Lung (tissue), 11 donors: ENCODE measurements at regions not wholly inside any gene's neighbourhood (a gene's known extent, or its start where the extent isn't known, plus 50 kb on each side); places are given as distances from the start of the nearest gene placed in this dataset.
"Not testable (repeated sequence)": the region's sequence is repeated elsewhere in the genome, so short reads cannot be mapped to it uniquely, and the experiment has no call there.

Experiments
- ATAC-seq: fragments of 200-7000 bp; cut with Tn5 transposase; one replicate; pipeline ENCODE4 v1.9.1; 2020; ENCODE audit warnings: moderate number of reproducible peaks; ENCODE audit not compliant: insufficient read depth, low FRiP score
- DNase-seq, 3 donors: peaks; one replicate each; pipeline ENCODE4 v3.0.0-alpha.2; 2013 to 2017
- H3K27ac ChIP-seq, 2 donors: one replicate each; pipeline ENCODE4 v1.5.1; 2013; ENCODE audit warnings: mild to moderate bottlenecking in 2 of 2, moderate library complexity in 2 of 2, control low read depth in 1 of 2, inconsistent platforms in 1 of 2, low read depth in 1 of 2, low read length in 1 of 2
- H3K27me3 ChIP-seq, 3 donors: one replicate each; pipeline ENCODE4 v1.5.1; 2013; ENCODE audit warnings: low read length in 2 of 3; ENCODE audit not compliant: control insufficient read depth in 3 of 3, insufficient read depth in 3 of 3
- H3K36me3 ChIP-seq, 4 donors: one replicate each; pipeline ENCODE4 v1.5.1; 2013; ENCODE audit warnings: low read length in 4 of 4, mild to moderate bottlenecking in 1 of 4, moderate library complexity in 1 of 4; ENCODE audit not compliant: control insufficient read depth in 4 of 4, insufficient read depth in 4 of 4
- H3K4me1 ChIP-seq, 5 donors: one replicate each; pipeline ENCODE4 v1.5.1; 2013; ENCODE audit warnings: low read length in 5 of 5, mild to moderate bottlenecking in 2 of 5, moderate library complexity in 1 of 5; ENCODE audit not compliant: control insufficient read depth in 5 of 5, insufficient read depth in 5 of 5
- H3K4me3 ChIP-seq: one replicate; pipeline ENCODE4 v1.5.1; 2013; ENCODE audit warnings: mild to moderate bottlenecking, control low read depth, moderate library complexity
- H3K9ac ChIP-seq, 2 donors: one replicate each; pipeline ENCODE4 v1.5.1; 2013; ENCODE audit warnings: low read length in 2 of 2, control low read depth in 1 of 2; ENCODE audit not compliant: insufficient read depth in 1 of 2
- H3K9me3 ChIP-seq, 4 donors: one replicate each; pipeline ENCODE4 v1.5.1; 2013; ENCODE audit warnings: low read length in 3 of 4, mild to moderate bottlenecking in 1 of 4, moderate library complexity in 1 of 4; ENCODE audit not compliant: control insufficient read depth in 4 of 4, insufficient read depth in 3 of 4
- WGBS, 2 donors: extraction: QIAGEN DNeasy Blood & Tissue Kit; methylation state at CpG; one replicate each; pipeline ENCODE4 v1.1.7; 2013; 5-methylcytosine and 5-hydroxymethylcytosine counted together
- TF ChIP-seq, protein P1 (sequence below): IDR thresholded peaks from 2 replicates; pipeline ENCODE4 v1.5.1; 2012; ENCODE audit warnings: mild to moderate bottlenecking; ENCODE audit errors: control extremely low read depth, extremely low read depth
- donor health status: control.
- donor health status: control.
- donor health status: Bipolar disorder and iron deficiency.
- donor health status: healthy.
- donor health status: DM: yes; HTN: yes; CAD: no.

GRCh38 chr10:8844141-8844540 lies 789.7 kb downstream of the GATA3 start:
- Histone ChIP-seq H3K4me1 (no peaks in the 10 kb centered on the region), H3K36me3 (no peaks in the 10 kb centered on the region), H3K27me3 (no peaks in the 10 kb centered on the region), H3K4me3 (no peak overlapping the region), H3K9ac (no peak overlapping the region), H3K9me3 (no peaks in the 10 kb centered on the region), H3K27ac (no peak overlapping the region)
- DNase-seq, result no peak
- TF ChIP-seq, protein P1, sequence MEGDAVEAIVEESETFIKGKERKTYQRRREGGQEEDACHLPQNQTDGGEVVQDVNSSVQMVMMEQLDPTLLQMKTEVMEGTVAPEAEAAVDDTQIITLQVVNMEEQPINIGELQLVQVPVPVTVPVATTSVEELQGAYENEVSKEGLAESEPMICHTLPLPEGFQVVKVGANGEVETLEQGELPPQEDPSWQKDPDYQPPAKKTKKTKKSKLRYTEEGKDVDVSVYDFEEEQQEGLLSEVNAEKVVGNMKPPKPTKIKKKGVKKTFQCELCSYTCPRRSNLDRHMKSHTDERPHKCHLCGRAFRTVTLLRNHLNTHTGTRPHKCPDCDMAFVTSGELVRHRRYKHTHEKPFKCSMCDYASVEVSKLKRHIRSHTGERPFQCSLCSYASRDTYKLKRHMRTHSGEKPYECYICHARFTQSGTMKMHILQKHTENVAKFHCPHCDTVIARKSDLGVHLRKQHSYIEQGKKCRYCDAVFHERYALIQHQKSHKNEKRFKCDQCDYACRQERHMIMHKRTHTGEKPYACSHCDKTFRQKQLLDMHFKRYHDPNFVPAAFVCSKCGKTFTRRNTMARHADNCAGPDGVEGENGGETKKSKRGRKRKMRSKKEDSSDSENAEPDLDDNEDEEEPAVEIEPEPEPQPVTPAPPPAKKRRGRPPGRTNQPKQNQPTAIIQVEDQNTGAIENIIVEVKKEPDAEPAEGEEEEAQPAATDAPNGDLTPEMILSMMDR, result no peak
- no peak for ATAC-seq

DNA sequence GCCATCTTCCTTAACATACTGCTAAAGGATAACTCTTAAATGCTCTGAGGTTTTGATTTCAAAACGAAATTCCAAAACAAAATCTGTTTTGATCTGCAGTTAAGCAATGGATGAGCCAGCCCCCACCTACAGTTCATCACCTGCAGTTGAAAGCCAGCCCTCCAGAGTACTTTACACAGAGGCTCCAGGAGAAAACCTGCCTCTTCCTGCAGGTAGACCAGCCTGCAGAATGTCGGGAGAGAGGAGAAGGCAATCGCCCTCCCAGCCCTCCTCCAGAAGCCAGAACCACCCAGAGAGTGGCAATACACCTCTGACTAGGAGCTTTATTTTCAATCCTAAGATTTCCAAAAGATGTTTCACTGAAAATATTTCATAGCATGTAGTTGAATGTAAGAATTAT lies 798.1 kb downstream of the GATA3 start:
- Histone ChIP-seq H3K36me3 (no peaks in the 10 kb centered on the region), H3K9me3 (no peaks in the 10 kb centered on the region), H3K4me3 (no peak overlapping the region), H3K27me3 (no peaks in the 10 kb centered on the region), H3K9ac (no peak overlapping the region), H3K4me1 (no peaks in the 10 kb centered on the region), H3K27ac (no peak overlapping the region)
- 64 to 77% methylated on average over 3 of the region's 3 CpGs for WGBS, 2 donors
- TF ChIP-seq, protein P1, result no peak
- DNase-seq (no peak), ATAC-seq (no peak)

DNA sequence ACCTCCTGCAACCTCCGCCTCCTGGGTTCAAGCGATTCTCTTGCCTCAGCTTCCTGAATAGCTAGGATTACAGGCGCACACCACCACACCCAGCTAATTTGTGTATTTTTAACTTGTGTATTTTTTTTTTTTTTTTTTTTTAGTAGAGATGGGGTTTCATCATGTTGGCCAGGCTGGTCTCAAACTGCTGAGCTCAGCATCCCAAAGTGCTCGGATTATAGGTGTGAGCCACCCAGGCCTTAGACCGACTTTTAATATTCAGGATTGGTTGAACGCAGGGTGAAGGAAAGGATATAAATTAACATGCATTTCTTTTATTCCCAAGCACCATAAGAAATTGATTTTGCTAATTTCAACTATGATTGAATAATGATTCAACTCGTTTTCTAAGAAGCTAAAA lies 798.6 kb downstream of the GATA3 start:
- ATAC-seq, result no peak
- H3K36me3 ChIP-seq, result no peaks in the 10 kb centered on the region
- WGBS, 2 donors, result 89 to 94% methylated on average over 7 of the region's 7 CpGs

DNA sequence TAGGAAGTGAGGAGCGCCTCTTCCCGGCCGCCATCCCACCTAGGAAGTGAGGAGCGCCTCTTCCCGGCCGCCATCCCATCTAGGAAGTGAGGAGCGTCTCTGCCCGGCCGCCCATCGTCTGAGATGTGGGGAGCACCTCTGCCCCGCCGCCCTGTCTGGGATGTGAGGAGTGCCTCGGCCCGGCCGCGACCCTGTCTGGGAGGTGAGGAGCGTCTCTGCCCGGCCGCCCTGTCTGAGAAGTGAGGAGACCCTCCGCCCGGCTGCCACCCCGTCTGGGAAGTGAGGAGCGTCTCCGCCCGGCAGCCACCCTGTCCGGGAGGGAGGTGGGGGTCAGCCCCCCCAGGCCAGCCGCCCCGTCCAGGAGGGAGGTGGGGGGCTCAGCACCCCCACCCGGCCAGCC lies 814.4 kb downstream of the GATA3 start:
- H3K36me3 ChIP-seq, result not testable (repeated sequence)

More for the DNA sequence above, 798.6 kb downstream of the GATA3 start:
- Histone ChIP-seq H3K9me3 (no peaks in the 10 kb centered on the region), H3K4me1 (no peaks in the 10 kb centered on the region), H3K27me3 (no peaks in the 10 kb centered on the region), H3K9ac (no peak overlapping the region), H3K27ac (no peak overlapping the region), H3K4me3 (no peak overlapping the region)
- TF ChIP-seq, protein P1, result no peak
- no peak for DNase-seq

More for the DNA sequence above, 814.4 kb downstream of the GATA3 start:
- DNase-seq, H3K27ac ChIP-seq, H3K9ac ChIP-seq, H3K4me3 ChIP-seq, H3K9me3 ChIP-seq, ATAC-seq, H3K27me3 ChIP-seq, H3K4me1 ChIP-seq: not testable (repeated sequence)
- WGBS, 2 donors, result 97 to 99% methylated on average over 16 to 29 of the region's 29 CpGs
